Caco-2 (cell line): ENCODE measurements at regions not wholly inside any gene's neighbourhood (a gene's known extent, or its start where the extent isn't known, plus 50 kb on each side); places are given as distances from the start of the nearest gene placed in this dataset.

Experiments
- BruUV-seq: library from RNA; stranded (reverse); fragments of 400-500 nt; replicated peaks from 2 replicates; lab custom pipeline; 2021; lab: Mats Ljungman, UMichigan
- CTCF ChIA-PET: fragments of 300-600 bp; sonication (Branson Sonifier 250); formaldehyde crosslinking; loops from one replicate; lab custom pipeline; 2022; ENCODE audit warnings: antibody characterized with exemption; lab: Charles Lee
- POLR2A ChIA-PET: fragments of 300-600 bp; sonication (Branson Sonifier 250); formaldehyde crosslinking; loops from one replicate; lab custom pipeline; 2022; ENCODE audit warnings: antibody characterized with exemption; lab: Charles Lee
- DNase-seq, 2 experiments: peaks; one replicate each; pipeline versions ENCODE4 v3.0.0 to v3.0.0-alpha.2; 2020 to 2022
- H3K27me3 ChIP-seq: replicated peaks from 2 replicates; pipeline ENCODE4 v1.6.0; 2011; ENCODE audit warnings: low read length; ENCODE audit not compliant: control insufficient read depth, insufficient read depth
- H3K36me3 ChIP-seq: 2 replicates; pipeline ENCODE4 v1.5.1; 2011; ENCODE audit warnings: low read length; ENCODE audit not compliant: control insufficient read depth, insufficient read depth
- H3K4me1 ChIP-seq: fragments of 250-450 bp; sonication (Bioruptor Pico); 2 replicates; pipeline ENCODE4 v1.5.1; 2020; ENCODE audit warnings: mild to moderate bottlenecking
- H3K4me3 ChIP-seq: 2 replicates; pipeline ENCODE4 v1.5.1; 2011; ENCODE audit warnings: low read depth, mild to moderate bottlenecking, control low read depth, low read length
- H3K9me3 ChIP-seq: fragments of 250-450 bp; sonication (Bioruptor Pico); 2 replicates; pipeline ENCODE4 v1.5.1; 2020; ENCODE audit warnings: mild to moderate bottlenecking, moderate library complexity
- H3K27ac Mint-ChIP-seq: one replicate; pipeline ENCODE4 v1.8.0; 2022; ENCODE audit warnings: mixed read lengths; ENCODE audit not compliant: unreplicated experiment
- H3K27me3 Mint-ChIP-seq: one replicate; pipeline ENCODE4 v1.8.0; 2022; ENCODE audit warnings: mixed read lengths; ENCODE audit not compliant: insufficient read depth, unreplicated experiment
- H3K36me3 Mint-ChIP-seq: one replicate; pipeline ENCODE4 v1.8.0; 2022; ENCODE audit warnings: mild to moderate bottlenecking, mixed read lengths; ENCODE audit not compliant: insufficient read depth, unreplicated experiment
- H3K4me1 Mint-ChIP-seq: one replicate; pipeline ENCODE4 v1.8.0; 2022; ENCODE audit warnings: low read depth, mixed read lengths; ENCODE audit not compliant: unreplicated experiment
- H3K4me3 Mint-ChIP-seq: one replicate; pipeline ENCODE4 v1.8.0; 2022; ENCODE audit warnings: mild to moderate bottlenecking, moderate library complexity, mixed read lengths; ENCODE audit not compliant: unreplicated experiment
- H3K9me3 Mint-ChIP-seq: one replicate; pipeline ENCODE4 v1.8.0; 2022; ENCODE audit warnings: mixed read lengths; ENCODE audit not compliant: unreplicated experiment
- CTCF ChIP-seq, 2 experiments: fragments of 200-600 bp in 1 of 2; IDR thresholded peaks; 1 replicate in 1 of 2; 2 replicates in 1 of 2; pipeline versions ENCODE4 v1.5.1 to v1.8.0; 2011 to 2022; ENCODE audit warnings: antibody characterized with exemption in 1 of 2, control low read depth in 1 of 2, inconsistent platforms in 1 of 2, low read depth in 1 of 2, low read length in 1 of 2, mild to moderate bottlenecking in 1 of 2, moderate library complexity in 1 of 2; ENCODE audit not compliant: insufficient read depth in 1 of 2, severe bottlenecking in 1 of 2, unreplicated experiment in 1 of 2
- intact Hi-C: fragments of 100-400 bp; cut with micrococcal nuclease; formaldehyde crosslinking; loops from one replicate; pipeline ENCODE4 v1.10.0; 2022; ENCODE audit not compliant: unreplicated experiment

GRCh38 chr3:72041511-72041910 is 256.6 kb upstream of the PROK2 start:
- ChIA-PET POLR2A (no interaction called here), CTCF (interaction anchor here (0.7 kb wide), 1 partner anchor 86 kb away, joined by 4 read pairs; no protein-coding TSS in a partner anchor)
- intact Hi-C loops, result no loop called here
- Mint-ChIP-seq H3K4me3 (no peak overlapping the region), H3K4me1 (peaks cover 6% of the 10 kb centered on the region), H3K27me3 (peaks cover 10% of the 10 kb centered on the region), H3K9me3 (peaks cover 10% of the 10 kb centered on the region), H3K27ac (no peak overlapping the region), H3K36me3 (no peaks in the 10 kb centered on the region)
- Histone ChIP-seq H3K4me3 (no peak overlapping the region), H3K4me1 (no peaks in the 10 kb centered on the region), H3K27me3 (no peaks in the 10 kb centered on the region; the same call in 1 of the 2 replicates), H3K9me3 (no peaks in the 10 kb centered on the region), H3K36me3 (no peaks in the 10 kb centered on the region)
- no peak for TF ChIP-seq CTCF (IDR thresholded peaks at IDR 0.05; ENCODE audit: insufficient read depth in 1 of 2, low read depth in 1 of 2, low read length in 1 of 2, severe bottlenecking in 1 of 2, unreplicated experiment in 1 of 2)
- BruUV-seq, result no TSS peak
- DNase-seq, result no peak

- TF ChIP-seq CTCF (IDR thresholded peaks at IDR 0.05; ENCODE audit: insufficient read depth in 1 of 2, low read depth in 1 of 2, low read length in 1 of 2, severe bottlenecking in 1 of 2, unreplicated experiment in 1 of 2), result no peak
- POLR2A ChIA-PET, result no interaction called here
These were observed 256.1 kb upstream of the PROK2 start for GRCh38 chr3:72041076-72041475.

GRCh38 chr3:72039677-72040076 is 254.7 kb upstream of the PROK2 start:
- TF ChIP-seq CTCF (IDR thresholded peaks at IDR 0.05; ENCODE audit: insufficient read depth in 1 of 2, low read depth in 1 of 2, low read length in 1 of 2, severe bottlenecking in 1 of 2, unreplicated experiment in 1 of 2), result no peak
- intact Hi-C loops, result no loop called here
- H3K36me3 Mint-ChIP-seq, result no peaks in the 10 kb centered on the region
- Histone ChIP-seq H3K36me3 (no peaks in the 10 kb centered on the region), H3K4me3 (no peak overlapping the region), H3K4me1 (no peaks in the 10 kb centered on the region), H3K9me3 (no peaks in the 10 kb centered on the region), H3K27me3 (no peaks in the 10 kb centered on the region; the same call in 1 of the 2 replicates)
- peaks cover 4% of the 10 kb centered on the region for H3K4me1 Mint-ChIP-seq
- peaks cover 10% of the 10 kb centered on the region for H3K27me3 Mint-ChIP-seq
- H3K27ac Mint-ChIP-seq, result no peak overlapping the region
- no peak for DNase-seq
- ChIA-PET CTCF (no interaction called here), POLR2A (no interaction called here)
- peaks cover 10% of the 10 kb centered on the region for H3K9me3 Mint-ChIP-seq
- no peak overlapping the region for H3K4me3 Mint-ChIP-seq
- BruUV-seq, result no TSS peak

More at GRCh38 chr3:72041076-72041475, 256.1 kb upstream of the PROK2 start:
- Histone ChIP-seq H3K36me3 (no peaks in the 10 kb centered on the region), H3K9me3 (no peaks in the 10 kb centered on the region), H3K27me3 (no peaks in the 10 kb centered on the region; the same call in 1 of the 2 replicates), H3K4me3 (no peak overlapping the region), H3K4me1 (no peaks in the 10 kb centered on the region)
- peaks cover 10% of the 10 kb centered on the region for H3K27me3 Mint-ChIP-seq
- H3K27ac Mint-ChIP-seq, result no peak overlapping the region
- intact Hi-C loops, result no loop called here
- H3K9me3 Mint-ChIP-seq, result peaks cover 10% of the 10 kb centered on the region
- no peak for DNase-seq
- no TSS peak for BruUV-seq
- H3K4me3 Mint-ChIP-seq, result no peak overlapping the region
- no peaks in the 10 kb centered on the region for H3K36me3 Mint-ChIP-seq
- CTCF ChIA-PET, result interaction anchor here (0.7 kb wide), 1 partner anchor 85 kb away, joined by 4 read pairs; no protein-coding TSS in a partner anchor
- H3K4me1 Mint-ChIP-seq, result peaks cover 6% of the 10 kb centered on the region
